Activated CD4-positive, alpha-beta T cell treated with anti-CD3 and anti-CD28 coated beads, Interleukin-2, amount 50 U/mL, for 24 hours (primary cell): ENCODE measurements at regions not wholly inside any gene's neighbourhood (a gene's known extent, or its start where the extent isn't known, plus 50 kb on each side); places are given as distances from the start of the nearest gene placed in this dataset.

Source experiments
- DNase-seq, 2 donors: peaks; one replicate each; pipeline ENCODE4 v3.0.0-alpha.2; 2020; ENCODE audit warnings: low read depth in 1 of 2, low spot score in 1 of 2

- DNase-seq = no peak
Measured at GRCh38 chr7:68994841-68995240, 603.4 kb upstream of the AUTS2 start.

- DNase-seq = no peak
Measured at GRCh38 chr7:68998136-68998535, 600.1 kb upstream of the AUTS2 start.

- no peak for DNase-seq
Measured at GRCh38 chr7:69002416-69002815, 595.9 kb upstream of the AUTS2 start.

GRCh38 chr7:69012149-69012548, 586.1 kb upstream of the AUTS2 start:
- no peak for DNase-seq

- no peak for DNase-seq
Measured at GRCh38 chr7:69017208-69017607, 581.1 kb upstream of the AUTS2 start.

- no peak for DNase-seq
Measured at GRCh38 chr7:69018200-69018599, 580.1 kb upstream of the AUTS2 start.

GRCh38 chr7:69019437-69019836, 578.8 kb upstream of the AUTS2 start:
- no peak for DNase-seq

GRCh38 chr7:69020536-69020935, 577.7 kb upstream of the AUTS2 start:
- no peak for DNase-seq

GRCh38 chr7:69025249-69025648, 573.0 kb upstream of the AUTS2 start:
- DNase-seq = no peak

- no peak for DNase-seq
Measured at GRCh38 chr7:69032848-69033247, 565.4 kb upstream of the AUTS2 start.

GRCh38 chr7:69035826-69036225, 562.4 kb upstream of the AUTS2 start:
- DNase-seq = no peak

- no peak for DNase-seq
Measured at GRCh38 chr7:69036301-69036700, 562.0 kb upstream of the AUTS2 start.

- DNase-seq = no peak
Measured at GRCh38 chr7:69038915-69039314, 559.4 kb upstream of the AUTS2 start.

- no peak for DNase-seq
Measured at GRCh38 chr7:69042138-69042537, 556.1 kb upstream of the AUTS2 start.

GRCh38 chr7:69047151-69047754, 551.0 kb upstream of the AUTS2 start:
- no peak for DNase-seq

GRCh38 chr7:69049326-69049725, 548.9 kb upstream of the AUTS2 start:
- no peak for DNase-seq

GRCh38 chr7:69052447-69052846, 545.8 kb upstream of the AUTS2 start:
- DNase-seq = no peak

- DNase-seq = no peak
Measured at GRCh38 chr7:69060516-69060915, 537.8 kb upstream of the AUTS2 start.

GRCh38 chr7:69062020-69062765, 536.1 kb upstream of the AUTS2 start:
- no peak for DNase-seq

- no peak for DNase-seq
Measured at GRCh38 chr7:69067397-69067796, 530.9 kb upstream of the AUTS2 start.

- no peak for DNase-seq
Measured at GRCh38 chr7:69070476-69070875, 527.8 kb upstream of the AUTS2 start.

- no peak for DNase-seq
Measured at GRCh38 chr7:69076566-69076965, 521.7 kb upstream of the AUTS2 start.
